GM19240 (cell line): ENCODE measurements at regions not wholly inside any gene's neighbourhood (a gene's known extent, or its start where the extent isn't known, plus 50 kb on each side); places are given as distances from the start of the nearest gene placed in this dataset.
"Not testable (repeated sequence)": the region's sequence is repeated elsewhere in the genome, so short reads cannot be mapped to it uniquely, and the experiment has no call there.

Source experiments
- DNase-seq: peaks from one replicate; pipeline ENCODE4 v3.0.0; 2011; ENCODE audit warnings: low spot score; ENCODE audit not compliant: insufficient read length

DNA sequence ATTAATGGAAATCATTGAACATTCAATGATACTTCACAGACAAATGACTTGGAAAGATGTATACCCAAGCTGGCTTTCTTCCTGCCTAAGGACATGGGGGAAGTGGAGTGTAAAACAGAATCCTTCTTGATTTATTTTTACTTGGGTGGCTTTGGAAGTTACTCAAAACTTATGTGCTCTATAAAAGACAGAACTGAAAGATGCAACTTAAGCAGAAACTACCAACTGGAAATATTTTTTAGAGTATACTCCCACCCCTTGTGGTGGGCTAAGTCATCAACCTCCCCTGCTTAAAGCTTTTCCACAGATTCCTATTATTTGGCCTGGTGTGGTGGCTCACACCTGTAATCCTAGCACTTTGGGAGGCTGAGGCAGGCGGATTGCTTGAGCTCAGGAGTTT is 126.0 kb upstream of the ATP2B1 start:
- no peak for DNase-seq

DNA sequence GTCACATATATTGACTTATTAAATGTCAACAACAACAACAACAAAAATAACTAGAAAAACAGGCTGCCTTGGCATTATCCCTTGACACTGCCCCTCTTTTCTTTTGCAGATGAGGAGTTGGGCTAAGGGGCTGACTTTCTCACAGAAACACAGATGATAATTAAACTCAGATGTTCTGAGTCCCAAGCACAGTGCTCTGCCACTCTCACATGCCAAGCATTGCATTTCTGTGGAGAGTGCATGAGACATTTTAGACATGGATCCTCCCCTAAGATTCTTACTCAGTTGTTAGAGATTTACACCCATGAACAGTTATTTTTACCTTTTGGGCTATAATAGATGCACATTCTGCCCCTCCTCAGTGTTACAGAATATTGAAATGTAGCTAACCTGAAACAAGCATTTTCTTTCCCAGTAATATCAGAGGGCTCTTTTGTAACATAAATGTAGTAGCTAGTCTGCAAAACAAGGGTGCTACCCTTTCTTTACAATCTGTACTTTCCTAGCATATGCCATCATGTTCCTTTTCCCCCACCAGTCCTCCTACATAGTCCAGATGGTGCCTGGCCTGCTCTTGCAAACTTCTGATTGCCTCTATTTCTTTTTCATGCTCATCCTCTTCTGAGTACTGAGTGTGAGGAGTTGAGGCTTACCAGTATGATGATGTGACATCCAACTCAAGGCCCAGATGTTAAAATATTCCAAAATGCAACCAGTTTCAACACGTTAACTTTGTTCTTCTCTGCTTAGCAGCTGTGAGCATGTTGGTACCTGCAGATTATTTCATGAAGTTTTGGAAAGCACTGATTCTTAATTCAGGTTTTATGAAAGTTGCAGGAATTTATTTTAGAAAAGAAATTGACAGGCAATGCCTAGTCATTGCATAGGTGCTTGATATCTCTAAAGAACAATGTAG is 125.0 kb upstream of the ATP2B1 start:
- DNase-seq = no peak

DNA sequence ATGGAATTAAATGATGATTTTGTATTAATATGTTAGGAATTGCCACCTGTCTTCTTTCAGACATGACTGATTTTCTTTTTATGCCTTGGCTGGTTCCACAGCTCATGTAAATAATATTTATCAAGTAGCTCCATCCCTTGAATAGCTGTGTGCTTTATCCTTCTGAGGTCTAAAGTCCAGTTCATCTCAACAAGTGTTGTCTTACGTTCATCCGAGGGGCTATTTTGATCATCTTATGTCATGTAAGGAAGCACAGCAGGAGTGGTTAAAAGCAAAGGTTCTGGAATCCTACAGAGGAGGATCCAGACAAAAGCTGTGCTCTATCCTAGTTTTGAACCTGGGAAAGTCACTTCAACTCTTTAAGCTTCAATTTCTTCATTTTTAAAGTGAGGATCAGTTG is 123.7 kb upstream of the ATP2B1 start:
- DNase-seq = no peak

DNA sequence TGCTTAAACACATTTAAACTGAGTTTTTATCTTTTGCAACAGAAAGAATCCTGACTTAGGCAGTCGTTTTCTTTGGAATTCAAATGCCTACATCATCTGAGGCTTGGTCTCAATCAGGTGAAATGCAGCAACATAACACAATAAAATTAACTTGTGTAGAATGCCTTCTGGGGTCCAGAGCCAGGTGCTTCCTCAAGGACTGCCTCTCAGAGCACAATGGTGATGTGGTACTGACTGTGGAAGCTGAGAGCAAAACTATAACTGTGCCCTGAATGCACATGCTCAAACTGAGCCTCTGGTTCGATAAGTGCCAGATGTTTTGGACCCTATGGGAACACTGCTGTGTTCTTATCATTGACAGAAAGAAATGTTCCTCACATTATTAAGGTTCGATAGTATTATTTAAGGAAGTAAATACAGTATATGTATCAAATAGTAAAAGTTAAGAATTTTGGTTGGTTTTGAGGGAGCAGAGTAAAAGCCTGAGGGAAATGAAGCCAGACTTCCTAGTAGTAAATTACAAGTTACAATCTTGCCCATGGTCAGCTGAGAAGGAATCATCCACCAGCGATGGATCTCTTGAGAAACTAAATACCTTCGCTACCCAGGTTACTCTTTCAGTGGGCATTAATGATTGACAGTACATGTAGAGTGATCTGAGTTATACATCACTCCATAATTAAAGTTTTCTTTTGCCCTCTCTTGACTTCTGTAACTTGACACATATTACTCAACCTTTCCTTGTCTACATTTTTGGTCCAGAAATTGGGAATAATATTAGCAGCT is 122.9 kb upstream of the ATP2B1 start:
- no peak for DNase-seq

DNA sequence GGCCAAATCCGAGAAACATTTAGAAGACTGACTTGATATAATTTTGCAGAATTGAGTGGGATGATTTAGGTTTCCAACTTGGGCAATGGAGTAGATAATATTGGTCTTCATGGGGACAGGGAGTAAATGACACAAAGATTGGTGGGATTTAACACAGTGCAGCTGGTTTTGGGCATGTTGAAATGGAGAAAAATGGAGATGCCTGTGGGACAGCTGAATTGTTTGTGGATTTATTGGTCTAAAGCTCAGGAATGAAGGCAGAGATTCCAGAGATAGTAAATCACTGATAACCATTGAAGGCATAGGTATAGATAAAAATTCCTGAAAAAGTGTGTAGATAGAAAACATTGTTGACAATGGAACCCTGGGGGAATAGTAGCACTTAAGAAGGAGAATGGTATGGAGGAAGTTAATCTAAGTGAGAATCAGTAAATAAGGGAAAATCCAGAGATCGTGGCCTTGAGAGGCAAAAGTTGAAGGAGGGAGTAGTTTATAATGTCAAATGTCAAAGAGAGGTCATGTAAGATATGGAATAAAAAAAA is 120.9 kb upstream of the ATP2B1 start:
- no peak for DNase-seq

DNA sequence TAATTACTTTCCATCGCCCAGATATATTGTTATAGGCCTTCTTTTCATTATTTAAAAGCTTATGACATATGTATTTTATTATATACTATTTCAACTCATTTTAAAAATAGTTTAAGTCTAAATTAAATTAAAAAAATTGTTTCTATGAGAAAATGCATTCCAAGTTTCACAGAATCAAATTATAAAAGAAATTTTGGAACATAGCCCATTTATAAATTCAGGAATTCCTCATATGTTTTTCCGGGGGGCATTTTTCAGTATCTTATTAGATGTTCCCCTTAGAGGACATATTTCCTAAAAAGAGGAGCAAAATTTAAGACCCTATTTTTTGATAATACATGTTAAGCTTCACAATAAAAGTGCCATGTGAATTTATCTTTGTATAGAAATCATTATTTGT is 119.9 kb upstream of the ATP2B1 start:
- no peak for DNase-seq

DNA sequence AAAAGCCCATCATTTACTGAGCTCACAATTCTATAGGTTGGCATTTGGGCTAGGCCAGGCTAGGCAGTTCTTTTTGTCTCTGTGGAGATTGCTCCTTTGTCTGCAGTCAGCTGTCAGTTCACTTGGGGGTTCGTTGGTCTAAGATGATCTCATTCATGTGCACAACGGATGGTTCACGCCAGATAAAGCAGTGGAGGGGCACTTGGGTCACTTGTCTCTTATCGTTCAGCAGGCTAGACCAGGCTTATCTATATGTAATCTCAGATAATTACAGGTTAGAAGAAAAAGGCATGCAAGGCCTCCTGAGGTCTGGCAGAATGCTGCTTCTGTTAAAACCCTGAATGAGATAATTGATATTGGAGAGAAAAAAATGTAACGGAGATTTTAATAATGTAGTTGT is 119.0 kb upstream of the ATP2B1 start:
- DNase-seq = no peak

DNA sequence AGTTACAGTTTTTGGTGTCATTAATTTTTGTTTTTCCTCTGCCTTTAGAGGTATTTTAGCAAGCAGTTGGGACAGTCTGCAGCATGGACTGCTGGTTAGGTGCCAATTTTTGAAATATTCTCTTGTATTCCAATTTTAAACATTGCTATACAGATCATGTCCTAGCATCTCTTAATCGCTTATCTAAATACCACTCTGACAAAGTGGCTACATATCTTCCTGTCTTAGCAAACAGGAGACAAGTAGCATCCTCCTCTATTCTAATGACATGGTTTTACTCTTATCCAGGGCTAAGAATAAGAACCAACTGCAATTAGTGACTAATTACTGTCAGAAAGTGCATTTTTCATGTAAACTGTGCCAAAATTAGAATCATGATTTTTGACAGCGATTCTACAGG is 117.8 kb upstream of the ATP2B1 start:
- no peak for DNase-seq

DNA sequence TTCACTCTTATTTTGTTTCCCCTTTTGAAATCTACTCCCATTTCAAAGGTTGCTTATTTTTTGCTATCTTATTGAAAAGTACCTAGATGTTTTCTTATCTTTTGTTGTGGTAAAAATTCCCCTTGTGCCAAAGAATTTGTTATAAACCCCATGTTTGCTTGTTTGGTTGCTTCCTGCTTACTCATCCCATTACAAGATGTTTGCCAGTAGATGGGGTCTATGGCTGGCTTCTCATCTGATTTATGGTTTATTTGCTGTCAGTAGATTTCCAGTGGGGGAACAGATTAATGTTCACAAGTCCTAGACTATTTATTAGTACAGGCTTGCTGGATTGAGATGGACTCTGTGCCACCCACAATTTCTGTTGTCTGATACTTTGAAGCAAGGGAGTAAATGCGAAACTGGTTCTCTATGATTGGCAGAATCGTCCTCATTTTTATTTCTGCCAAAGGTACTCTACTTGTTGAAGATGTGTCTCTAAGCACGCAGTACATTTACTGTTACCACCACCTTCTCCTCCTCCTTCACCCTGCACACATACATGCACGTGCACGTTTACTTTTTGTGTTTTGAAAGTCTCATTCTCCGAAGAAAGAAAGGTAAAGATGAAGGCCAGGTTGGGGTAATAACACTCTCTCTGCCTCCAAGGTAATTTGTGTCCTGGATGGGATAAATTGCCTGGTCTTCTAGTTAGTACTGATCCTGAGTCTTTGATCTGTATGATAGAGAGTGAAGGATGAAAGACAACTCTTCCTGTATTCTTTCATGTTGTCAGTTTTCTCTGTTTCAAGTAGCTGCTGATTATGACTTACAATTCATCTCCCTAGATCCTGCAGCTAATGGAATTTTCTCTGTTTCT is 117.2 kb upstream of the ATP2B1 start:
- DNase-seq = no peak

DNA sequence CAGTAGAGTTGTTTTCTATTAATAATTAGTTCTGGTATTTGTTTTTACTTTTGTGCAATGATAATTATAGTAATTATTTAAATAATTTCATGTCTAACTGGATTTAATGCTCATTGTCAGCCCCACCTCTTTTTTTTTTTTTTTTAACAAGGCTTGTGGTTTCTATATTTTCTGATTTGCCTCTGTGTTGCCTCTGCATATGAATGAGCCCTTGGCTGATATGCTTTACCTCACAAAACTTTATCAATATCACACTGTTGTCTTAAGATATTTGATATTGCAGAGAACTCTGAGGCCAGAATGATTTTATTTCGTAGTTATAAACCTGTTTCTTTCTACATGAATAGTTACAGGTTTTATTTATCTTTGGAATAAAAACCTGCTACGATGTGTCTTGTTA is 116.2 kb upstream of the ATP2B1 start:
- DNase-seq = no peak

DNA sequence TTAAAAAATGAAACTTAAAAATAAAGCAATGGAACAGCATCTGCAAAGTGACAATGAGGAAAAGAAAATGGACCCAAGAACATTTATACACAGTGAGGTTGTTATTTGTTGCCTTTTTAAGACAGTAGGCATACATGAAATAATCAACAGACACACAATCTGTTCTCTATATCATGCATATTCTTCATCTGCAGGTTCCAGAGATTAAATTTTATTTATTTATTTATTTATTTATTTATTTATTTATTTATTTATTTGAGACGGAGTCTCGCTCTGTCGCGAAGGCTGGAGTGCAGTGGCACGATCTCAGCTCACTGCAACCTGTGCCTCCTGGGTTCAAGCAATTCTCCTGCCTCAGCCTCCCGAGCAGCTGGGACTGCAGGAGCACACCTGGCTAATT is 114.4 kb upstream of the ATP2B1 start:
- not testable (repeated sequence) for DNase-seq

DNA sequence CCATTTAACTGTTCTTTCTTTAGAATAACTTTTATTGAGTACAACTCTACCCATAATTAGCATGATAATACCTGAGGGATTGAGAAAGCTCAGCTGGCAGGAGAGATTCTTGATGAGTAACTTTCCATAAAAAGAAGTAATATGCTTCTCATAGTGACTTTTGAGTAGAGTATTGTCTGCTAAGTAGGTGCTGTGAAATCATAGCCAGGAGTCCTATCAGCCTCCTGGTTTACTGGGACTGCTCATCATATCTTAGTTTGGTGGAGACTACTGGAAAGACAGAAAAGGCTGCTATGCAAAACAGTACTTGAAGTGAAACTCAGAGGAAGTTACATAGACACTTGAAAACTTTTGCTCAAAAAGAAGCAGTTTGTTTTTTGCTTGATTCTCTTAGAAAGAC is 113.3 kb upstream of the ATP2B1 start:
- no peak for DNase-seq

DNA sequence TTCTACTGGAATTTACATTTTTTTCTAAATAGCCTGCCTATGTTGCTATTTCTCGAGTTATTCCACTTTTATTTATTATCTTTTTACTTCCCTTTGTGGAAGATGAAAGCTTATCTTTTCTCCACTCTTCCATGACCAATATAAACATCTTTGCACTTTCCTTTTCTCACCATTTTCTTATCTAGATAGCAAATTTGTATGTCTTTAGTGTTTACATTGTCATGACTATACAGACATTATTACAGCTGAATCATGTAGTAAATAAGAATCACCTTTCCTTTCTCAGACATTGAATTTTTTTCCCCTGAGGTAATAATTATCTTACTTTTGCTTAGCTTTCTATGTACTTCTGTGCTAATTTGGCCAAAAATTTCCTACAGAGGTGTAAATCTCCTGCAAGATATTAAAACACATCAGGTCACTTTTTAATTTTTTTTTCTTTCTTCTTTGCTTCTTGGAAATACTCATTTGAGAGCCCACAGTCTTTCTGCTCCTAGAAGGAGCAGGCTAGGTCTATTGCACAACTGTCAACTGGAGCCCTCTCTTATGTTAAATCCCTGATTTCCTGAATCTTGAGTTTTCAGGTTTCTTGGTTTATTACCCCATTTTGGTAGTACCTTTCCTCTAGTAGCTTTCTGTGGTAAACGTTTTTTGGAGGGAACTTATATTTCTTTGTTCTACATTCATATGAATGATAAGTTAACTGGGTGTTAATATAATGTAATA is 109.0 kb upstream of the ATP2B1 start:
- no peak for DNase-seq

DNA sequence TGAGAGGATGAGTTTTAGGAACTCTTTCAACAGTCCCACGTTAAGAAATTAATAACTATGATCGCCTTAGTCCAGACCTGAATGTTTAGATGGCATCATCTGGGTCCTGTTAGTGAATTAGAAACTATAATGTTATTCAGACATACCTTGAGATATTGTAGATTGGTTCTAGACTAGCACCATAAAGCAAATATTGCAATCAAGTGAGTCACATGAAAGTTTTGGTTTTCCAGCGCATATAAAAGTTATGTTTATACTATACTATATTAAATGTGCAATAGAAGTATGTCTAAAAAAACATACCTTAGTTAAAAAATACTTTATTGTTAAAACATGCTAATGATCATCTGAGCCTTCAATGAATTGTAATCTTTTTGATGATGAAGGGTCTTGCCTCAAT is 106.6 kb upstream of the ATP2B1 start:
- DNase-seq = no peak

DNA sequence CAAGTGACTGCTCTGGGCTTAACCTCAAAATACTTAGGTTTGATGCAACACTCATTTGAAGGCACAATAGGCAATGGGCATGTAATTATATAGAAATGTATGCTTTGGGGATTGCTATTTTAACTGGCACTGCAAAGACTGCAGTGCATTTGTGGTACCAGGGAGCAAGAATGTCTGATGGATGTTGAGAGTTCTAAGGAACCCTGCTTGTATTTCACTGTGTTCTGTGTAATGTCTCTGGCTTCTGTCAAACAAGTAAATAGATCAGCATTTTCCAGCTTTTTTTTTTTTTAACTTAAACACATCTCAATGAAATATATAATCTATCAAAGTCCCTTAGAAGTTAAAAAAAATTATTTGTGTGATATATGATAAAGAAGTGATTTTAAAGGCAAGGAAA is 94.8 kb upstream of the ATP2B1 start:
- no peak for DNase-seq

DNA sequence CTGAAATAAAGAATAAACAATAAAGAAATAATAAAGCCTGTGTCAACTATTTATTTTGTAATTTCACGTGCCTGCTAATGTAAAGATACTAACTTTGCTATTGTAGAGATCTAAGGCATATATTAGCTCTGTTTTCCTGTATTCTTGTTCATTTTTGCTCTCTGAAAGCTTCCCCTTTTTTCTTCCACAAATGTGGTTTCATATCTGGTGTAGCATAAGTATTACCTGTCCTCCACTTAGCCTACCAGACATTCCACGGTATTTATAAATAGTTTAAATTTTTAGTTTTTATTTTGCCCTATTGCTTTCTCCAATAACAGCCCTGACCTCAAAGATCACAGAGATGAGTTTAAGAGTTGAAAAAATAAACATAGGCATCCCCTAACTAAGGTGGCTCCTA is 92.6 kb upstream of the ATP2B1 start:
- no peak for DNase-seq

DNA sequence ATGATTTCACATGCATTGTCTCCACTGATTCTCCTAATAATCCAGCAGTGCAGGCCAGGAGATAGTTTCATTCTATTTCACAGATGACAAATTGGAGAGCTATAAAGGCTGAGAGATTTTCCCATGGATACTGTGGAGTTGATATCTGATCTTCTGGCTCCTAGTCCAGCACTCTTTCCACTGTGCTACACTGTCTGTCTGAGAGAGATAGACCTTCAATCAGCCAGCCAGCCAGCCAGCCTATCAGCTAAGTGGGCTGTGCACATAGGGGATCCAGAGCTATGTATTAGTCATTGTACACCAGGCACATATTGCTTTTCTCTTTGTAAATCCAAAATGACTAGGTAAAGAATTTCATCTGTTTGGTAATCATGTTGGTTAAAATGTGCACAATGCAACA is 91.8 kb upstream of the ATP2B1 start:
- no peak for DNase-seq

DNA sequence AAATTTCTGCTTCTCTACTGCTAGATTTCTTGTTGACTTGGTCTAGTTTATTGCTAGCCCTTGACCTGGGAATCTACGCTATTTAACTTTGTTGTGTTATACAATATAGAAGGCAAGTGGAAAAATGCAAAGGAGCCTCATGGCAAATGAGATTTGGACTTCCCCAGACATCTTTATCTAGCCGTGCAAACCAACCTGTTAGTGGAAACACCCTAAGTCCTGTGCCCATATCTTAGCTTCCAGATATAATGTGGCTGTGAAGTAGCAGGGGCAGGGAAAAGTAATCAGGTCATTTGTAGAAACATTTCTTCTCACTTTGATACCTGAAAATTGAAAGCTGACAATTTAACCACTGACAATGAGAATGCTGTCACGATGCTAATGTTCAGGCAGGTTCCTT is 90.7 kb upstream of the ATP2B1 start:
- no peak for DNase-seq

DNA sequence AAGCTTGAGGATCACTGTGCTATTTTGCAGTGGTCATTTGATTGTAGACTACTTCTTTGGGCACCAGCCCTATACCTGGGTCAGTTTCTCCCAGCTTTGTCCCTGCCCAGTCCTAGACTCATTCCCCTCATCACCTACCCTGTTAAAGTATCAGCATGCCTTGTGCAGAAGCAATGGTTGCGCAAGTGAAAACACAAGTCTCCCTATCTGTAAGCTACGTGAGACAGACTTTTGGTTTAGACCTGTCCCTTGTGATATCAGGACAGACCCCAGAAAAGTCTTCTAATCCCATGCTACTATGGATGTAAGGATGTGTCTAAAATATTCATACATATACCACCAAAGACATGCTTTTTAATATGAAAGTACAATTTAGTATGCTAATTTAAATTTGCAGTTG is 88.8 kb upstream of the ATP2B1 start:
- DNase-seq = no peak

DNA sequence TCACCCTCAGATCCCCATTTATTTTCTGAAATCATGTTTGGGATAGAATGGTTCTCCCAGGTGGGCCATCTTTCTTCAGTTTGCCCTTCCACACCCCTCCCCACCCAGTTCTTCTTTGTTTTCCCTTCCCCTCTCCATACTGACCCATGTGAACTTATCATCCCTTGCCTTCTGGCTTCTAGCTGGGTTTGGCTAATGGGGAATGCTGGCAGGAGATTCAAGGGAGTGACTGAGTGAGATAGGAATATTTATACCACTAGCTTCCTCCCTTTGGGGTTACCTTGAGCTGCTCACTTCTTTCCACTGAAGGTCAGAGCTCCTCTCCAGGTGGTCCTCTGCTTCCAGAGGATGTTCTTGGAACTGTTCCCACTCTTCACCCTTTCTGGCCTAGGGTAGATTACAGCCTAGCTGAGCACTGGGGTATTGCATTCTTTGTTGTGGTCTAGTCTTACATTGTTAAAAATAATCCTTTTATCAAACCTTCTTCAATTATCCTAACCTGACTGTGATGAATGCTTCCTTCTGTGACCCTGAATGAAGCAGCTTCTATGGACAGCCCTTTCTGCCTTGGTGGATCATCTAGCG is 88.3 kb upstream of the ATP2B1 start:
- no peak for DNase-seq

DNA sequence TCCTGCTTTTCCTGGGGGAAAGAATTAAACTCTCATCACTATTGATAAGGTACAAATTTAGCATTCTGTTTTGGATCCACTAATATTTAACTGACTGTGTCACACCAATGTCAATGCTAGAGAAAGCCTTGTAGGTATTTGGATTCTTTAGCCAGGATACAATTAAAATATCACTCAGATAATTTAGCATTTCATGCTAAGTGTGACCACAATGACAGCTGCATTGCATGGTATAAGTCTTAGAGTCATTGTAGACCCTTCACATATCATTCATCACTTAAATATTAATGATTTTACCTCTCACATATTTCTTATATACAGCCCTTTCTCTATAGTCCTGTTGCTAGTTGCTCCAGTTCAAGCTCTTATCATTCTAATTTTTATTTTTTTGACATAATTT is 85.3 kb upstream of the ATP2B1 start:
- no peak for DNase-seq
